ENCODE measurements at regions not wholly inside any gene's neighbourhood (a gene's known extent, or its start where the extent isn't known, plus 50 kb on each side); places are given as distances from the start of the nearest gene placed in this dataset.
"Not testable (repeated sequence)": the region's sequence is repeated elsewhere in the genome, so short reads cannot be mapped to it uniquely, and the experiment has no call there.

- TF ChIP-seq POLR2AphosphoS5 (IDR thresholded peaks at IDR 0.05; ENCODE audit: borderline replicate concordance, low read depth, low read length); EZH2 (IDR thresholded peaks at IDR 0.05); FOXP2 (optimal IDR thresholded peaks at IDR 0.05; ENCODE audit: control extremely low read depth, extremely low read length, insufficient read depth): not testable (repeated sequence)
Observed at GRCh38 chr9:126190994-126191393, 135.6 kb upstream of the MVB12B start.

Measured in SK-N-MC (cell line).